GM19324 (cell line): ENCODE measurements at regions not wholly inside any gene's neighbourhood (a gene's known extent, or its start where the extent isn't known, plus 50 kb on each side); places are given as distances from the start of the nearest gene placed in this dataset.
"Not testable (repeated sequence)": the region's sequence is repeated elsewhere in the genome, so short reads cannot be mapped to it uniquely, and the experiment has no call there.

ENCODE experiments used
- ATAC-seq: cut with Tn5 transposase; IDR thresholded peaks from one replicate; pipeline ENCODE4 v1.9.1; 2021; ENCODE audit warnings: mild to moderate bottlenecking, moderate library complexity; ENCODE audit not compliant: unreplicated experiment, low FRiP score

GRCh38 chr18:51248685-51249084 is 51.2 kb upstream of the MEX3C start:
- ATAC-seq, result no peak

GRCh38 chr18:51250006-51250405 is 52.5 kb upstream of the MEX3C start:
- ATAC-seq, result no peak

GRCh38 chr18:51250458-51251024 is 53.1 kb upstream of the MEX3C start:
- ATAC-seq, result no peak

- ATAC-seq, result peak; percentile 99
Measured at GRCh38 chr18:51251625-51252024, 54.1 kb upstream of the MEX3C start.

- ATAC-seq, result no peak
Measured at GRCh38 chr18:51253476-51253875, 56.0 kb upstream of the MEX3C start.

- ATAC-seq, result no peak
Measured at GRCh38 chr18:51255693-51256092, 58.2 kb upstream of the MEX3C start.

GRCh38 chr18:51257150-51257549 is 59.7 kb upstream of the MEX3C start:
- no peak for ATAC-seq

- ATAC-seq, result no peak
Measured at GRCh38 chr18:51260118-51260517, 62.6 kb upstream of the MEX3C start.

- ATAC-seq, result not testable (repeated sequence)
Measured at GRCh38 chr18:51266077-51266476, 68.6 kb upstream of the MEX3C start.

- ATAC-seq, result no peak
Measured at GRCh38 chr18:51266773-51267172, 69.3 kb upstream of the MEX3C start.

- ATAC-seq, result no peak
Measured at GRCh38 chr18:51273437-51273836, 76.0 kb upstream of the MEX3C start.

- ATAC-seq, result no peak
Measured at GRCh38 chr18:51275712-51276476, 78.4 kb upstream of the MEX3C start.

GRCh38 chr18:51278045-51278649 is 80.7 kb upstream of the MEX3C start:
- ATAC-seq, result no peak

GRCh38 chr18:51279367-51279984 is 82.0 kb upstream of the MEX3C start:
- no peak for ATAC-seq

GRCh38 chr18:51287818-51288508 is 90.5 kb upstream of the MEX3C start:
- no peak for ATAC-seq

GRCh38 chr18:51288582-51288981 is 91.1 kb upstream of the MEX3C start:
- no peak for ATAC-seq

- ATAC-seq, result no peak
Measured at GRCh38 chr18:51290860-51291259, 93.4 kb upstream of the MEX3C start.

- no peak for ATAC-seq
Measured at GRCh38 chr18:51300912-51301311, 103.4 kb upstream of the MEX3C start.

- no peak for ATAC-seq
Measured at GRCh38 chr18:51301376-51301775, 103.9 kb upstream of the MEX3C start.

GRCh38 chr18:51316677-51317076 is 119.2 kb upstream of the MEX3C start:
- no peak for ATAC-seq

- ATAC-seq, result no peak
Measured at GRCh38 chr18:51321696-51322095, 124.2 kb upstream of the MEX3C start.
